Lower leg skin (tissue), 3 donors: ENCODE measurements at regions not wholly inside any gene's neighbourhood (a gene's known extent, or its start where the extent isn't known, plus 50 kb on each side); places are given as distances from the start of the nearest gene placed in this dataset.

Source experiments
- POLR2A ChIP-seq, 2 donors: fragments of 450-650 bp; IDR thresholded peaks; one replicate each; pipeline ENCODE4 v1.6.1; 2016 to 2017; ENCODE audit warnings: antibody characterized with exemption in 2 of 2, mild to moderate bottlenecking in 1 of 2, moderate library complexity in 1 of 2
- TF ChIP-seq, protein P1 (sequence below), 3 donors: fragments of 450-650 bp; IDR thresholded peaks; one replicate each; pipeline ENCODE4 v1.5.1; 2016; ENCODE audit warnings: antibody characterized with exemption in 3 of 3, mild to moderate bottlenecking in 3 of 3, moderate library complexity in 2 of 3

DNA sequence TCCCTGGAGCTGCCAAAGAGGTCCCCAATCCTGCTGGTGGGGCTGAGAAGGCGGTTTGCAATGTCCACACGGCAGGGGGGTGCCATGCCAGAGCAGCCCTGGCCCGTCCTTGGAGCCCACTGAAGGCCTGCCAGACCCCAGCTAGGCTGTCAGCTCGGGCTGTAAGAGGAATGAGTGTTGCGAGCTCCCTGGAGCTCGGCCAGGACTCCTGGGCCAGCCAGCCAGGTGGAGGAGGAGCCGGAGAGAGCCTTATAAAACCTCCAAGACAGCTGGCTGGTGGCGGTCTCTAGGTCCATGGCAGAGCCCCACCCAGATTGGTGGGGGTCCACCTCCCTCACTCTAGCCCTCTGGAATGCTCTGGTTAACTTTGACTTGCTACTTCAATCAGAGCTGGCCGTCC, 55.1 kb upstream of the CALN1 start:
- TF ChIP-seq, protein P1, sequence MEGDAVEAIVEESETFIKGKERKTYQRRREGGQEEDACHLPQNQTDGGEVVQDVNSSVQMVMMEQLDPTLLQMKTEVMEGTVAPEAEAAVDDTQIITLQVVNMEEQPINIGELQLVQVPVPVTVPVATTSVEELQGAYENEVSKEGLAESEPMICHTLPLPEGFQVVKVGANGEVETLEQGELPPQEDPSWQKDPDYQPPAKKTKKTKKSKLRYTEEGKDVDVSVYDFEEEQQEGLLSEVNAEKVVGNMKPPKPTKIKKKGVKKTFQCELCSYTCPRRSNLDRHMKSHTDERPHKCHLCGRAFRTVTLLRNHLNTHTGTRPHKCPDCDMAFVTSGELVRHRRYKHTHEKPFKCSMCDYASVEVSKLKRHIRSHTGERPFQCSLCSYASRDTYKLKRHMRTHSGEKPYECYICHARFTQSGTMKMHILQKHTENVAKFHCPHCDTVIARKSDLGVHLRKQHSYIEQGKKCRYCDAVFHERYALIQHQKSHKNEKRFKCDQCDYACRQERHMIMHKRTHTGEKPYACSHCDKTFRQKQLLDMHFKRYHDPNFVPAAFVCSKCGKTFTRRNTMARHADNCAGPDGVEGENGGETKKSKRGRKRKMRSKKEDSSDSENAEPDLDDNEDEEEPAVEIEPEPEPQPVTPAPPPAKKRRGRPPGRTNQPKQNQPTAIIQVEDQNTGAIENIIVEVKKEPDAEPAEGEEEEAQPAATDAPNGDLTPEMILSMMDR (IDR thresholded peaks at IDR 0.05), result no peak
- no peak for TF ChIP-seq POLR2A (IDR thresholded peaks at IDR 0.05)
